Loucy (cell line): ENCODE measurements at regions not wholly inside any gene's neighbourhood (a gene's known extent, or its start where the extent isn't known, plus 50 kb on each side); places are given as distances from the start of the nearest gene placed in this dataset.

Source experiments
- H2AFZ ChIP-seq: fragments of 200-600 bp; sonication (generic); 2 replicates; pipeline ENCODE4 v1.6.0; 2016; ENCODE audit warnings: antibody characterized with exemption, mild to moderate bottlenecking, low read length, moderate library complexity
- H3F3A ChIP-seq: fragments of 200-600 bp; 2 replicates; pipeline ENCODE4 v1.6.0; 2016; ENCODE audit warnings: antibody characterized with exemption, low read depth, mild to moderate bottlenecking
- H3K27me3 ChIP-seq: fragments of 200-600 bp; sonication (generic); 2 replicates; pipeline ENCODE4 v1.6.1; 2014; ENCODE audit warnings: low read length, mild to moderate bottlenecking; ENCODE audit not compliant: insufficient read depth, poor library complexity, severe bottlenecking
- H3K36me3 ChIP-seq: fragments of 200-600 bp; sonication (generic); 2 replicates; pipeline ENCODE4 v1.6.1; 2016; ENCODE audit warnings: low read length; ENCODE audit not compliant: insufficient read depth
- H3K4me1 ChIP-seq: fragments of 200-600 bp; sonication (generic); 2 replicates; pipeline ENCODE4 v1.5.1; 2014; ENCODE audit warnings: low read length, mild to moderate bottlenecking; ENCODE audit not compliant: insufficient read depth, poor library complexity, severe bottlenecking
- H3K4me2 ChIP-seq: fragments of 200-600 bp; sonication (generic); 2 replicates; pipeline ENCODE4 v1.6.0; 2014; ENCODE audit warnings: antibody characterized with exemption, low read length, low read depth, mild to moderate bottlenecking; ENCODE audit not compliant: poor library complexity, severe bottlenecking
- H3K4me3 ChIP-seq: fragments of 200-600 bp; sonication (generic); 2 replicates; pipeline ENCODE4 v1.5.1; 2014; ENCODE audit warnings: low read length, mild to moderate bottlenecking, mixed read lengths; ENCODE audit not compliant: poor library complexity, severe bottlenecking
- H3K79me2 ChIP-seq: fragments of 200-600 bp; sonication (generic); 2 replicates; pipeline ENCODE4 v1.6.1; 2014; ENCODE audit warnings: low read length; ENCODE audit not compliant: insufficient read depth
- H3K9ac ChIP-seq: fragments of 200-600 bp; sonication (generic); 2 replicates; pipeline ENCODE4 v1.6.0; 2014; ENCODE audit warnings: mild to moderate bottlenecking, low read depth, low read length, moderate library complexity; ENCODE audit not compliant: poor library complexity, severe bottlenecking
- H3K9me2 ChIP-seq: fragments of 200-600 bp; sonication (generic); replicated peaks from 2 replicates; pipeline ENCODE4 v1.6.1; 2016; ENCODE audit warnings: low read depth, low read length, mixed read lengths
- H3K9me3 ChIP-seq: fragments of 200-600 bp; sonication (generic); 2 replicates; pipeline ENCODE4 v1.6.1; 2014; ENCODE audit warnings: mild to moderate bottlenecking, antibody characterized with exemption, low read length, low read depth; ENCODE audit not compliant: insufficient read depth
- H4K20me1 ChIP-seq: fragments of 200-600 bp; sonication (generic); 2 replicates; pipeline ENCODE4 v1.6.0; 2014; ENCODE audit warnings: antibody characterized with exemption, low read length, mild to moderate bottlenecking; ENCODE audit not compliant: insufficient read depth, poor library complexity, severe bottlenecking
- CTCF ChIP-seq: fragments of 200-600 bp; sonication (generic); conservative IDR thresholded peaks from 2 replicates; pipeline ENCODE4 v1.5.1; 2014; ENCODE audit warnings: mild to moderate bottlenecking, antibody characterized with exemption, low read length
- EZH2phosphoT487 ChIP-seq: fragments of 200-600 bp; IDR thresholded peaks from 2 replicates; pipeline ENCODE4 v1.6.1; 2018; ENCODE audit warnings: antibody characterized with exemption, mild to moderate bottlenecking, moderate library complexity, borderline replicate concordance

DNA sequence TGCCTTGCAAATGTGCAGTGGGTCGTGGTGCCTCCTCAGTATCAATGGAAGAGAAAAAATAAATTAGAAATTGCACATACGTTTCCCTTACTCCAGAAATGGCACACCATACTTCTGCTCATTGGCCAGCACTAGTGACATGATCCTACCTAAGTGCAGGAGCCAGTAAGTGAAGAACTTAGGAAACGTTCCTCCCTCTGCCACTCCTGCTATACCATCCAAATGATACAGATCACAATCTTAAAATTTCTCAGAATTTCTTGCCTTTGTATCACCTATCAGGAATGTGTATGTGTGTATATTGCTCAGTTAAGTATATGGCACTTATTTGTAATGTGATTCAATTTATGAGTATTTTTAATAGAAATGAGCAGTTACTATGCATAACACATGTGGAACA is 237.0 kb upstream of the UBE2E3 start:
- no peaks in the 10 kb centered on the region for H3K4me1 ChIP-seq
- no peaks in the 10 kb centered on the region for H3K9me2 ChIP-seq
- no peak overlapping the region for H3K4me2 ChIP-seq

DNA sequence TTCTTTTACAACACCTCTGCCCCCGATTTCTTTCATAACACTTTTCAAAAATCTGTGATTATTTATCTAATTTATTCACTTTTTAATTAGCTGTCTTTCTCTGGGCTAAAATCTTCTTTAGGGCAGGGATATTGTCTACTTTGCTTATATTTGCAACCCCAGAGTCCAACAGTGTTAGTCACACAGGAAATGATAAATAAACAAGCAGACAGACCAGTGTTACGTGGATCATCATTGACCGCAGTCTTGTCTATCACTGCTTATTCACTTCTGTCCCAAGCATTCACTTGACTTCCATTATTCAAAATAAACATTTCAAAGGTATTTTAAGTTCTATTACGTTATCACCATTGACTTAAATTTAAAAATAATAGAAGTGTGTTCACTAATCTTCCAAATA is 237.6 kb upstream of the UBE2E3 start:
- TF ChIP-seq EZH2phosphoT487 = no peak
- no peak for TF ChIP-seq CTCF
- no peak overlapping the region for H3K4me2 ChIP-seq
- H3K9ac ChIP-seq = no peak overlapping the region
- H3K36me3 ChIP-seq = no peaks in the 10 kb centered on the region
- H3K9me3 ChIP-seq = no peaks in the 10 kb centered on the region
- no peaks in the 10 kb centered on the region for H3K27me3 ChIP-seq
- no peaks in the 10 kb centered on the region for H3K79me2 ChIP-seq
- H3K4me1 ChIP-seq = no peaks in the 10 kb centered on the region
- H3K4me3 ChIP-seq = no peak overlapping the region
- no peaks in the 10 kb centered on the region for H3F3A ChIP-seq
- no peaks in the 10 kb centered on the region for H3K9me2 ChIP-seq
- H2AFZ ChIP-seq = no peak overlapping the region
- no peaks in the 10 kb centered on the region for H4K20me1 ChIP-seq

More for the DNA sequence above, 237.0 kb upstream of the UBE2E3 start:
- no peak overlapping the region for H2AFZ ChIP-seq
- H4K20me1 ChIP-seq = no peaks in the 10 kb centered on the region
- no peaks in the 10 kb centered on the region for H3K9me3 ChIP-seq
- H3F3A ChIP-seq = no peaks in the 10 kb centered on the region
- no peak for TF ChIP-seq CTCF
- TF ChIP-seq EZH2phosphoT487 = no peak
- no peaks in the 10 kb centered on the region for H3K27me3 ChIP-seq
- H3K79me2 ChIP-seq = no peaks in the 10 kb centered on the region
- H3K36me3 ChIP-seq = no peaks in the 10 kb centered on the region
- H3K4me3 ChIP-seq = no peak overlapping the region
- H3K9ac ChIP-seq = no peak overlapping the region

DNA sequence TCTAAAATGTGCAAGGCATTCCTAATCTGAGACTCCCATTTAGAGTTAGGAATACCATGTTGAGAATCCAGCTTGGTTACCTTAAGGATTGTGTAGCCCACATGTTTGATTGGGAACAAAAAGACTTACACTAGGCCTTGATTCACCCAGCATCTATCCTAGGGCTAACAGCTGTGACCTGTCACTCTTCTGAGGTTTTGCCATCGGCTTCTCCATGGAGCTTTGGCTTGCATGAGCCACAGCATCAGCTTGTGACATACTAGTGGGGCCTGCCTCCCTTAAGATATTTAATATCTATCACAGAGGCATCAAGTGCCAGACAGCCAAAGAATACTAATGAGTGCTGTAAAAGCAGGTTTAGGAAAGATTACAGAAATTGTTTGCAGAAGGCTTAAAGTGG is 241.3 kb upstream of the UBE2E3 start:
- Histone ChIP-seq H3K9me3 (no peaks in the 10 kb centered on the region), H4K20me1 (no peaks in the 10 kb centered on the region), H3K79me2 (no peaks in the 10 kb centered on the region), H3K4me1 (no peaks in the 10 kb centered on the region), H2AFZ (no peak overlapping the region), H3K9me2 (no peaks in the 10 kb centered on the region), H3K36me3 (no peaks in the 10 kb centered on the region), H3F3A (no peaks in the 10 kb centered on the region), H3K4me2 (no peak overlapping the region), H3K27me3 (no peaks in the 10 kb centered on the region), H3K9ac (no peak overlapping the region), H3K4me3 (no peak overlapping the region)
- TF ChIP-seq EZH2phosphoT487 (no peak), CTCF (no peak)
